HG03565 (cell line): ENCODE measurements at regions not wholly inside any gene's neighbourhood (a gene's known extent, or its start where the extent isn't known, plus 50 kb on each side); places are given as distances from the start of the nearest gene placed in this dataset.
"Not testable (repeated sequence)": the region's sequence is repeated elsewhere in the genome, so short reads cannot be mapped to it uniquely, and the experiment has no call there.

Source experiments
- ATAC-seq: cut with Tn5 transposase; IDR thresholded peaks from one replicate; pipeline ENCODE4 v1.9.1; 2021; ENCODE audit warnings: mild to moderate bottlenecking, moderate library complexity; ENCODE audit not compliant: unreplicated experiment

GRCh38 chr7:138249975-138250374 lies 173.7 kb downstream of the AKR1D1 start:
- no peak for ATAC-seq

- not testable (repeated sequence) for ATAC-seq
Measured at GRCh38 chr7:138252666-138253065, 176.4 kb downstream of the AKR1D1 start.

DNA sequence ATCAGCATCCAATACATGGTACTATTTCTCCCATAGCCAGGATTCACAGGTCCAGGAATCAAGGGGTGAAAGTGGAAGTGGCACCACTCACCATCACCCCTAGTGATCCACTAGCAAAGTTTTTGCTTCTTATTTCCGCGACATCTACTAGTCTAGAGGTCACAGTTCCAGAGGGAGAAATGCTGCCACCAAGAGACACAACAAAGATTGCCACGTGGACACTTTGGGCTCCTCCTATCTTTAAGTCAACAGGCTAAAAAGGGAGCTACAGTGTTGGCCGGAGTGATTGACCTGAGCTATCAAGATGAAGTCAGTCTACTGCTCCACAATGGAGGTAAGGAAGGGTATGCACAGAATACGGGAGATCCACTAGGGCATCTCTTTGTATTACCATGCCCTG lies 178.2 kb downstream of the AKR1D1 start:
- no peak for ATAC-seq

- ATAC-seq: no peak
Measured at GRCh38 chr7:138257459-138258196, 181.4 kb downstream of the AKR1D1 start.

- no peak for ATAC-seq
Measured at GRCh38 chr7:138258197-138258559, 181.9 kb downstream of the AKR1D1 start.

- no peak for ATAC-seq
Measured at GRCh38 chr7:138259675-138260074, 183.4 kb downstream of the AKR1D1 start.

GRCh38 chr7:138267934-138268333 lies 191.7 kb downstream of the AKR1D1 start:
- no peak for ATAC-seq

DNA sequence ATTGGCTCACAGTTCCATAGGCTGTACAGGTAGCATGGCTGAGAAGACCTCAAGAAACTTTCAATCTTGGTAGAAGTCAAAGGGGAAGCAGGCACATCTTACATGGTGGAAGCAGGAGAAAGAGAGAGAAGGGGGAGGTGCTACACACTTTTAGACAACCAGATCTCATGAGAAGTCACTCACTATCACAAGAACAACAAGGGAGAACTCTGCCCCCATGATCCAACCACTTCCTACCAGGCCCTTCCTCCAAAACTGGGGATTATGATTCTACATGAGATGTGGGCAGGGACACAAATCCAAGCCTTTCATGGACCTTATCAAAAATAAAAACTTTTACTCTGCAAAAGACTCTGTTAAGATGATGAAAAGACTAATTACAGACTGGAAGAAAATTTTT lies 183.2 kb upstream of the TRIM24 start:
- ATAC-seq: no peak

- ATAC-seq: no peak
Measured at GRCh38 chr7:138278601-138279000, 181.5 kb upstream of the TRIM24 start.

DNA sequence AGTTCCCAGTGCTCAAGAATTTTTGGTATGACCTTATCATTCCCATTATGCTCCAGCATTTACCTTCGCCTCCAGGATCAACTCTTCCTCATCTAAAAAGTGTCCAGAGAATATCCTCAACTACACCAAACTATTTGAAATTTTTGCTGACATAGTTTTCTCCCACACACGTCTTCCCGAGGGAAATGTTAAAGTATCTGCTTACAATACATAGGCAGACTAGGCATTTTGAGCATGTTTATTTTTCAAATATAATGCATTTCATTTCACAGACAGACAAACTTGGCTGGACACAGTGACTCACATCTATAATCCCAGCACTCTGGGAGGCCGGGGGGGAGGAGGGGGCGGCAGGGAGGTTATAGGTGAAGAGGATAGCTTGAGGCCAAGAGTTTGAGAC lies 177.1 kb upstream of the TRIM24 start:
- no peak for ATAC-seq

- no peak for ATAC-seq
Measured at GRCh38 chr7:138285129-138285528, 174.9 kb upstream of the TRIM24 start.

DNA sequence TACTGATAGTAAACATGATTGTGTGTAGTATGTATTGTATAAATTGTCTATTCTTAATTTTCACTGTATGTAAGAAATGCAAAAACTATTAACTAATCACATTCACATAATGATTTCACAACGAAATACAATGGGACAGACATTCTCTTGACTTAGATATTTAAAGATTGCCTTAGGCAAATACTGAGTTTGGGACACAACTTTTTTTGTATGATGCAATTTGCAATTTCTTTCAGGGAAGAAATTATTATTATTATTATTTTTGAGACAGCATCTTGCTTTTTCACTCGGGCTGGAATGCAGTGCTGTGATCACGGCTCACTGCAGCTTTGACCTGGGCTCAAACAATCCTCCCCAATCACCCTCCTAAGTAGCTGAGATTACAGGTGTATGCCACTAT lies 173.2 kb upstream of the TRIM24 start:
- no peak for ATAC-seq

- no peak for ATAC-seq
Measured at GRCh38 chr7:138287549-138287948, 172.5 kb upstream of the TRIM24 start.

GRCh38 chr7:138289082-138289481 lies 171.0 kb upstream of the TRIM24 start:
- no peak for ATAC-seq

DNA sequence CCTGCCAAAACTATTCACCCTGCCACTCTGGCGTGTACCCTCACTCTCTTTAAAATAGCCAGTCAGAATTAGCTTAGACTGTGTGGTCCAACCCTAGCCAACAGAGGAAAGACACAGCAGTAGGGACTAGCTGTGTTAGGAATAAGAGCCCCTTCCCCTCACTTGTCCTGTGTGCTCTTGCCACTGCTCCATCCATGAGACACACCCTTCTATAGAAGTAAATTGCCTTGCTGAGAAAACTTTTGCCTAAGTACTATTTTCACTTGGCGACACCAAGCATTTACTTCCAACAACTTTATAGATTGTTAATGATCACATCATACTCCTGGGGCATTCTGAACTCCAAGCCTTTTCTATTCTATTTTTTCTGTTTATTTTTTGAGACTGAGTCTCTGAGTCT lies 170.2 kb upstream of the TRIM24 start:
- no peak for ATAC-seq

- no peak for ATAC-seq
Measured at GRCh38 chr7:138292951-138293350, 167.1 kb upstream of the TRIM24 start.

GRCh38 chr7:138295049-138295637 lies 164.9 kb upstream of the TRIM24 start:
- ATAC-seq: peak; percentile 75

- no peak for ATAC-seq
Measured at GRCh38 chr7:138297526-138297925, 162.5 kb upstream of the TRIM24 start.

GRCh38 chr7:138299066-138299465 lies 161.0 kb upstream of the TRIM24 start:
- ATAC-seq: no peak

DNA sequence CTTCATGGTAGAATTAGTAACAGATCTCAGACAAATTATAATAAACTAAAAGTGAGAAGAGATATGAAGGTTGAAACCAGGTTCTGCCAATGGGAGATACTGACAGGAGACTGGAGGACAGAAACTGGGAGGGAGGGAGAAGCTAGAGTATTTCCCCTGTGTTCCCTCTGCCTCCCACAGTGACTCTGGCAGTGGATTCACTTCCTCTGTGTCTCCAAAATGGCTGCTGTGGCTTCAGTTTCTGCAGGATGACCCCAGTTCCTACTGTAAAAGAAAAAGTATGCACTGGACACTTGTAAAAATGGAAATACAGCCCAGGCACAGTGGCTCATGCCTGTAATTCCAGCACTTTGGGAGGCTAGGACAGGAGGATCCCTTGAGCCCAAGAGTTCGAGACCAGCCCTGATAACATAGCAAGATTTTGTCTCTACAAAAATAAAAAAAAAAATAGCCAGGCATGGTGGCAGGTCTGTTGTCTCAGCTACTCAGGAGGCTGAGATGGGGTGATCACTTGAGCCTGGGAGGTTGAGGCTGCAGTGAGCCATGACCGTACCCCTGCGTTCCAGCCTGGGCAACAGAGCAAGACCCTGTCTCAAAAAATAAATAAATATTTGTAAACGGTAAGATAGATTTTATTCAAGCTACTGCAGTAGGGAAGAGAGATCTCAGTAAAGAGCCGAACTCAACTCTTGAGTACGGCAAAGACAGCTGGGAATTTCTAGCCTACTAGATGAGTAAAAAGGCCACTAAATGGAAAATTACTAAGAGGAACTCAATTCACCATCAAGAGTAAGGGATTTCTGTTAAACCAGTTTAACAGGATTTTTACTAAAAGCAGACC lies 156.6 kb upstream of the TRIM24 start:
- no peak for ATAC-seq

GRCh38 chr7:138304071-138304320 lies 156.1 kb upstream of the TRIM24 start:
- ATAC-seq: no peak

DNA sequence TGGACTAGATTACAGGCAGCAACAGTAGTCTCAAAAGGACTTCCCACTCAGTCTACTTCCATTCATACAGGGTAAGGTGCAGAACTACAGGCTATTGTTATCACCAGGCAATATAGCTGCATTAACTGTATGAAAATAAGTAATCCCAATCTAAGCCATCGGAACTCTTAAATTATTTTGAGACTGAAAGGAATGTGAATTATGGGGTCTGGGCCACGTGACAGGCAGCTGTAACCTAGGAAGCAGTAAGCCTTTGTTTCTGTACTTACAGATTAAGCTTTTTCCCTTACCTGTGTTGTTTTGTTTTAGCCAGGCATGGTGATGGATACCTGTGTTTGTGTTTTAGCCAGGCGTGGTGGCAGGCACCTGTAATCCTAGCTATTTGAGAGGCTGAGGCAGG lies 152.4 kb upstream of the TRIM24 start:
- ATAC-seq: no peak
